NCI-H345 treated with DMSO at 0.1 percent for 48 hours (cell line): ENCODE measurements at regions not wholly inside any gene's neighbourhood (a gene's known extent, or its start where the extent isn't known, plus 50 kb on each side); places are given as distances from the start of the nearest gene placed in this dataset.
"Not testable (repeated sequence)": the region's sequence is repeated elsewhere in the genome, so short reads cannot be mapped to it uniquely, and the experiment has no call there.

Experiments
- DNase-seq: peaks from one replicate; lab custom pipeline; 2025; ENCODE audit not compliant: unreplicated experiment; lab: John Stamatoyannopoulos, UW

DNA sequence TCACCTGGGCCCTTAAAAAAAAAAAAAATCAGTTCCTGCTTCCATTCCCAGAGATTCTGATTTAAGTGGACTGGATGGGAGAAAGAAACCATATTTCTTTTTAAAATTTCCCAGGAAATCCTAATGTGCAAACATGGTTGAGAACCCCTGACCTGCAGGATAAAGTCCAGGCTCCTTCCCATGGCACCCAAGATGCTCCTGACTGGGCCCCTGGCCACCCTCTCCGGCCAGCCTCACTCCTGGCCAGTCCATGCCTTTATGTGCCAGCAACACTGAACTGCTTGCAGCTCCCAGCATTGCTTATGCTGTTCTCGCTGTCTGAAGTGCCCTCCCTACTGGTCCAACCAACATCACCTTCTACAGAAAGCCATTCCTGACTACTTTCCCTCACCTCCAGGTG, 93.9 kb downstream of the TEX35 start:
- DNase-seq: no peak

DNA sequence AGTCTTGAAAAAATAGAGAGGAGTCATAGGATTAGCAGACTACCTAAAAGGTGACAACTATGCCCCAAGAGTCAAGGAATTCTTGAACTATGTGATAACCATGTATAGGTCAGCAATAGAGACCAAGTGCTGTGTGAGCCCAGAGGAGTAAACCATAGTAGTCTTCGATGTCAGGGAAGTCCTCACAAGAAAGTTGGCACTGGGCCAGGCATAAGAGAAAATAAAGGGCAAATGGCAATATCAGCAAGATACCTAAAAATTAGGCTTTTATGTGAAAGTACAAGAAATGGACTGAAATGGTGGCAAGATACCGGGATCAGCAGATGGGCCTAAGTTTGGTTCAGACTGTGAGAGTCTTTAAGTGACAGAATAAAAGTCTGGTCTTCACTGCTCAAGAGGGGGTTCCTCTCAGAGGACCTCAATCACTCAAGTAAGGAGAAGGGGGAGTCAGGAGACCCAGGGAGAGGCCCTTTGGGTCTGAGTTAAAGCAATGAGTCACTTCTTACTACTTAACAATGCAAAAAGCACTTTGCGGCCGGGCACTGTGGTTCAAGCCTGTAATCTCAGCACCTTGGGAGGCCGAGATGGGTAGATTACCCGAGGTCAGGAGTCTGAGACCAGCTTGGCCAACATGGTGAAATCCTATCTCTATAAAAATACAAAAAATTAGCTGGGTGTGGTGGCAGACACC, 95.0 kb downstream of the TEX35 start:
- no peak for DNase-seq

DNA sequence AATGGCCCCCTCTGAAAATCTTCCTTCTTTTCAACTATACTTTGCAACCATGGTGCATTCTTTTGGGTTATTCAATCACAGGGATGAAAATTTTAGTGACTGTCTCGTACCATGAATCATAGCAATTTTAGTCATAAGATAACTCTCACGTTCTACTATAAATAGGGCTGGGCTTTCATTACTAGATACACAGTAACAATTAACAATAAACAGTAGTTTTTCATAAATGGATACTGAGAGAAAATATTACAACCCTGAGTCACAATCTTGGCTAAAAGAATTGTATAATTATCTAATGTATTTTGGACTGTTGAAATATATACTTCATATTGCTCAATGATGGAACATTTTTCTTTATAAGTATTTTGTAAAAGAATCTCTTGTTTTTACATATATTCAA, 96.1 kb downstream of the TEX35 start:
- DNase-seq: no peak

DNA sequence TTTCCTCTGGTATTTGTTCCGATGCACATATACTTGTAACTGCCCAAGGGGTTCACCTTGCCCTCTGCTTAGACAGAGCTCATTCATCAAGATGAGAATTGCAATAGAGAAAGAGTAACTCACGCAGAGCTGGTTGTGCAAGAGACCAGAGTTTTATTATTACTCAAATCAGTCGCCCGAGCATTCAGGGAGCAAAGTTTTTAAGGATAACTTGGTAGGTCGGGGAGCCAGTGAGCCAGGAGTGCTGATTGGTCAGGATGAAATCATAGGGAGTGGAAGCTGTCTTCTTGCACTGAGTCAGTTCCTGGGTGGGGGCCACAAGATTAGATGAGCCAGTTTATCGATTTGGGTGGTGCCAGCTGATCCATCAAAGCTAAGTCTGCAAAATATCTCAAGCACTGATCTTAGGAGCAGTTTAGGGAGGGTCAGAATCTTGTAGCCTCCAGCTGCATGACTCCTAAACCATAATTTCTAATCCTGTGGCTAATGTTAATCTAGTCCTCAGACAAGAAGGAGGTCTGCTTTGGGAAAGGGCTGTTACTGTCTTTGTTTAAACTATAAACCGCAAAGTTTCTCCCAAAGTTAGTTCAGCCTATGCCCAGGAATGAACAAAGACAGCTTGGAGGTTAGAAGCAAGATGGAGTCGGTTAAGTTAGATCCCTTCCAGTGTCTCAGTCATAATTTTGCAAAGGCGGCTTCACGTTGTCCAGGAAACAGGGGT, 97.9 kb downstream of the TEX35 start:
- DNase-seq: not testable (repeated sequence)

DNA sequence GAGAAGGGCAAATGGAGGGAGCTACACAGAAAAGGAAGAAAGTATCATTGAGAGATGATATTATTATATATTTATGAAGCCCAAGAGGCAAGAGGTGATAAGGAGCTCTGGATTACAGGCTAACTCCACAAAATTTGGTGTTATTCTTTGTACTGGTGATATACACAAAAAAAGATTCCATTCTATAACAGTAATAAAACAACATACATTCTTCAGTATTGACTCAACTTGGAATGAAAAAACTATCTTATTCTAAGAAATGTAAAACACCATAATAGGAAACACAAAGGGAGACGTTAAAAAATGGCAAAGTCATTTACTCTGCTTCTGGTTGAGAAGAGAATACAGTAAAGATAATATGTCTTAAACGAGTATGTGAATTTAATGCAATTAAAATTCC, 99.4 kb downstream of the TEX35 start:
- no peak for DNase-seq

DNA sequence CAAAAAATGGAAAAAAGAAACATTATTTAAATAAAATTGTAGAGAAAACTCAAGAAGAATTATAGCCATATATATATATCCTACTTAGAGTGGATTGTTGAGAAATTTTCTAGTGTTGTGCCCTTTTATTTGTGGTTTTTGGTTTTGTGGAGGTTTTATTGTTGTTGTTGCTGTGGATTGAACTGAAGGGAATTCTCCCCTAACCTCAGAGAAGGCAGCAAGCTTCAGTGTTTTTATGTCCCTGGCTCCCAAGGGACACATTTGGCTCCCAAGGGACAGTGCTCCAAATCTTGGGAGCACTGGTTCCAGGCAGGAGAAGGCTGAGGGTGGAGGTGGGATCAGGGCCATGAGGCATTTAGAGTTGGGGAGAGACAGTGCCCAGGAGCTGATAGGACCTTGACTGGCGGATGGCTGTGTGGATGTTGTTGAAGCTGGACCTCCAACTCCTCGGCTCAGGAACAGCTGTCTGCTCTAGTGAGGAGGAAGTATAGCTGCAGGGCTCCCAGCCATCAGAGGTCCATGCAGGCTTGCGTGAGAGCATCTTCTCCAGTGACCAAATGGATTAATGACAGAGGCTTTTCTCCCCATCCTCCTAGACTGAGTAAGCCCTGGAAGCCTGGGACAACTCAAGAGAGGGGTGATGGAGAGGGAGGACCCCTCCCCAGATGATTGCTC, 100.5 kb downstream of the TEX35 start:
- no peak for DNase-seq

DNA sequence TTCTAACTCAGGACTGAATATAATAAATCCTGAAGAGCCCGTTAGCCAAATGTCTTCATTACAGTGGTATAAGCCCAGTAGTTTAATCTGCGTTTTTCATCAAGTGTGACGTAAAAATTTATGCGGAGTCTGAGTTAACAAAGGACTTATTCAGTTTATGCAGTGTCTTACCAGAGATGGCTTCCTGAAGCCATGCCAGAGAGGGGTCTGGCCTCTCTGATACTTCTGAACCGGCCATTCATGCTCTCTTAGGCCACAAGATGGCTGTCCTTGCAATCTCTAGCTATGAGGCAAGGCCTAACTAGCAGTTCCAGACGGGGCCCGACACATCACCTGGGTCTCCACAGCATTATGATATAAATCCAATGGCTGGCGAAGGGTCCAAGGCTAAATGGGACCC, 101.4 kb downstream of the TEX35 start:
- no peak for DNase-seq

DNA sequence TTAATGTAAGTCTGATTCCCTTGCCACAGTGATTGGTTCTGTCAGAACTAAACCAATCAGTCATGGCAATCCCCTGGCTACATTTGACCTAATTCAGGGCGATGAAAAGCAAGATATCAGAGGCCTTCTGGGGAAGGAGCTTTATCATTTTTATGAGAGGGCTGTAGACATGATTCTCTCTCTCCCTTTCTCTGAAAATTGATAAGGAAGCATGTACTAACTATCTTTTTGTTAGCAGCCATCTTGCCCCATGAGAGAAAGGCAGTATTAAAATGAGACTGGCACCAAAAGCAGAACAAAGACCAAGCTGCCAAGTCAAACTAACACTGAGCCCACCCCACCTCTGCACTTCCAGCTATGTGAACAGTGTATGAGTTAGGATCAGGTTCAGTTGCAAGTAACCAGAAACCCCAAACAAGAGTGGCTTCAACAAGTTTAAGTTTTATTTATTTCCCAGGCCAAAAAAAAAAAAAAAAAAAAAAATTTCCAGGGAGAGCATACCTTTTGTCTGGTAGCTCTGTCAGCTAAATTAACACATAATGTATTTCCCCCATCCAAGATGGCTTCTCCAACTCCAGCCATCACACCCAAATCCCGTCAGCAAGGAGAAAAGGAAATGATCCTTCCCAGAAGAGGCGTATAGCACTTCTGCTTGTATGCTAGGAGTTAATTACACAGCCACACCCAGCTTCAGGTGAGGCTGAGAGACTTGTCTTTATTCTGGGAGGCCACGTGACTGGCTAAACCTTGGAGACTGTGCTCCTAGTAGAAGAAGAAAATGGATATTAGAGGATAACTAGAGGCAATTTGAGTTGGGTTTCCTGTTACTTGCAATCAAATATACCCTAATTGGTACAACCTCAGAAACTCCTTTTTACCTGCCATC, 105.8 kb upstream of the RALGPS2 start:
- DNase-seq: no peak

DNA sequence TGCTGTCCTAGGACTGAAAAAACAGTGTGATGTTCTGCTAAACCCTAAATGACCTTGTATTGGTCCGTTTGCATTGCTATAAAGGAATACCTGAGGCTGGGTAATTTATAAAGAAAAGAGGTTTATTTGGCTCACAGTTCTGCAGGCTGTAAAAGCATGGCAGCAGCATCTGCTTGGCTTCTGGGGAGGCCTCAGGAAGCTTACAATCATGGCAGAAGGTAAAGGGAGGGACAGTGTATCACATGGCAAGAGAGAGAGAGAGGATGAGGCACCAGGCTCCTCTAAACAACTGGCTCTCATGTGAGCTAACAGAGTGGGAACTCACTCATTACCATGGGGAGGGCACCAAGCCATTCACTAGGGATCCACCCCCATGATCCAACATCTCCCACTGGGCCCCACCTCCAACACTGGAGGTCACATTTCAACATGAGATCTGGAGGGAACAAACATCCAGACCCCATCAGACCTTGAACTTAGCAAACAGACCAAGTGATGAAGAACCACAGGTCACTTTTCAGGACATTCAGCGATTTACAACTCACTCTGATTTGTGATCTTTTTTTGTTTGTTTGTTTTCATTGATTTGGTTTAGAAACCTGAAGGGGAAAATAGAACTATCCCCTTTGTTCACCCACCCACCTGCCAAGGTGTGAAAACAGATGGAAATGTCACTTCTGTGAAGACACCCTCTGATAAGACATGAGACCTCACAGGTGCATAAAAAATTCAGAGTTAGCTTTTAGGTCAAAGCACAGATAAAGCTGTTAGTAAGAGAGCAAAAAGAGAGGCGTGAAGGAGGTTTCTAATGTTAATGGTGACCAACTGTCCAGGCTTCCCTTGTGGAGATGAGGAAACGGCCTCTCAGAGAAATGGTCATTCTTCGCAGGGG, 104.2 kb upstream of the RALGPS2 start:
- no peak for DNase-seq

DNA sequence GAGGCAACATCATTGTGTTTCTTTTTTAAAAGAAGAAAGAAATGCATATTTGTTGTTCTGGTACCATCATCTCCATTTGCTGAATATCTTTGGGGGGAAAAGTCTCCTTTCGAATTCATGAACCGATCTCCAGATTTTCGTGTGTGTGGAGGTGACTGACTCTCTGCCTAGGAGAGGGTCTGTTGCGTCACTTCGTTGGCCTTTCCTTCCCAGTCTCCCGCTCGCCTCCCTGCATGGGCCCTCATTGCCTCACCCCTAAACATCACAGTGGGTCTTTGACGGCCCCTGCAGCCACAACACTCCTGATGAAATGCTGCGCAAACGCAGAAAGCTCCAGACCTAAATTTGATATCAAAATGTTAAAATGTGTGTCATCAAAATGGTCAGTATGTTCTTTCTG, 103.2 kb upstream of the RALGPS2 start:
- no peak for DNase-seq

DNA sequence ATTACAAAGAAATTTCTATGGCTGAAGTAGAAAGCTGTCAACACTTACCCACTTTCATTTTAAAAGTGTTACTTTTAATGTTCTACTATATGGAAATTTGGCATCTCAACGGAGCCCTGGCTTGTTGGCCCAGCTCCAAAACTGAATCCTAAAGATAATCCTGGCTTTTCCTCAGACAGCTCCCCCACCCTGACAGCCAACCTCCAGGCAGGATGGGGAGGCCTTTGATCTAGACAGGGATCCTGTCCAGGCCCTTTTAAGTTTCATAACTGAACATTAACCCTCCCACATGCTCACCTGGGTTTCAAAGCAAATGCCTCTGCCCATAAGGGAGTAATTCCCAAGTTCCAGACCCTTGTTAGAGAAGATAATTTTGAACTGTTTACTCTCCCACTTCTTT, 99.3 kb upstream of the RALGPS2 start:
- no peak for DNase-seq

DNA sequence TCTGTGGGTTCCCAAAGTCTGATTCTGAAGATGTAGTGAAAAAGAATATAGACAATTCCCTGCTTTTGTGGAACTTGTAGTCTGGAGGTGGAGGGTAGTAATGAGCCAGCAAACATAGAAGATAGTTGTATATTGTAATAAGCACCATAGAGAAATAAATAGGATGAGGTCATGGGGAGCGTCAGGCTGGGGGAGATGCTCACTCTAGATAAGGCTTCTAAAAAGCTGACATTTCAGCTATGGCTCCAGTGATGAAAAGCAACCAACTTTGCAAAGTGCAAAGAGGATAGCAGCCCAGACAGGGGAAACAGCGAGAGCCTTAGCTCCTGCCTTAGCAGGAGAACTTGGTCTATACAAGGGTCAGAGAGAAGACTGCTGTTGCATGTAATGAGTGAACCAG, 98.0 kb upstream of the RALGPS2 start:
- no peak for DNase-seq

DNA sequence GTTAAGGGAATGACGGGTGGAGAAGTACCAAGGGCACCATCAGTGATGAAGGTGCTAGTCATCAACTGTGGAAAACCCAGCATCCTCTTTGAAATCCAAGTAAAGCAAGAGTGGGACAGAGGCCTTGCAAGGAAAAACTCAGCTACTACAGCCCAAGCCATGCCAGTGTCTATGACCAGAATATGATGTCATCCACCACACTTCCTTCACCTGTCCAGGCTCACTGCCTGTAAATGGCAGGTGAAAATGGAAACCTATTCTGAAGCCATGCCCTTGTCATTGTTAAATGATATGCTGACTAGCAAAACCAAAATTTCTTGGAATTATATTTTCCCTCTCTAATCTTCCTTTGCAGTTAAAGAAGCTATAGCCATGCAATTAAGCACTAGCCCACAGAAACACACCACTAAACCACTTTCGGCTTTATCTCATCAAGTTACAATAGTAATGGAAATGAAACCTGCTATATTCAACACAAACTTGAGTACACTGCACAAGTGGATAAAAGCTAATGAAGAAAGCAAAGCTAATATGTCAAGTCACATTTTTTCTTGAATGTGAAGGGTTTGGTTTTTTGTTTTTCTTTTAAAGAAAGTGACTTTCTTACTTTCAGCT, 96.3 kb upstream of the RALGPS2 start:
- DNase-seq: no peak

DNA sequence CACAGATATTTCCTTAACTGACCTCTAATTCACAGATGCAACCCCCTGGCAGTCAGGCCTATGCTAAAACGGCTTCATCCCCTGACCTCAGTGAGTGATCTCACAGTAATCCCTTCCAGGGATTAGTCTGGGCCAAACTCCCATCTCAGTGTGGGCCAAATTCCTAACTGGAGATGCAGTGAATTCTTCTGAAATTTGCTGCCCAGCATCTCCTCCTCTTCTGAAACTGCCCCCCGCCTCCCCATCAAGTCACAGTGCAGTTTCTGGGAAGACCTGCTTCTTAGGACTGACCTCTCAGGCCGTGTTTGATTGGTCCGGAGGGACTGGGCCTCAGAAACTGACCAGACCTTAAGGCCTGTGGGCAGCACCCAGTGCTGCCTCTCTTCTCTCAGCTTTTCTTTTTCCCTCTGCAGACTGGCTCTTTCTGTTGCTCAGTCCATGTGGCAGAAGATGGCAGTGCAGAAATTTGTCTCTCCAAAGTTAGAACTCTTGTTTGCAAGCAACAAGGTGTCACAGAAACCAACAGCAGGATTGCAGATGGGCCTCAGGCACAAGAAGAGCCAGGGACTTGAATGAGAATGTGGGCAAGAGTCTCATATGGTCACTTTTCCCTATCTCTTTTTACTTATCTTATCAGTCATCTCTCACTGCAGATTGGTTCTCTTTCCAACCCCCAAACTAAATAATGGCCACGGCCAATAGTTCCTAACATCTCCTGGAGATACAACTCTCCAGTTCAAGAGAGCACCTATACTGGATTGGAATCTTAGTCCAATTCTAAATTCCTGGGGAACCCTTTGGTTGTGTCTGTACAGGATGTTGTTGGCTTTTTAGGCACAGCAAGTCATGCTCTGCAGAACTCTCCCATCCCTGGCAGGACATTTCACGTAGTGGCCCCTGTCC, 95.5 kb upstream of the RALGPS2 start:
- DNase-seq: no peak

DNA sequence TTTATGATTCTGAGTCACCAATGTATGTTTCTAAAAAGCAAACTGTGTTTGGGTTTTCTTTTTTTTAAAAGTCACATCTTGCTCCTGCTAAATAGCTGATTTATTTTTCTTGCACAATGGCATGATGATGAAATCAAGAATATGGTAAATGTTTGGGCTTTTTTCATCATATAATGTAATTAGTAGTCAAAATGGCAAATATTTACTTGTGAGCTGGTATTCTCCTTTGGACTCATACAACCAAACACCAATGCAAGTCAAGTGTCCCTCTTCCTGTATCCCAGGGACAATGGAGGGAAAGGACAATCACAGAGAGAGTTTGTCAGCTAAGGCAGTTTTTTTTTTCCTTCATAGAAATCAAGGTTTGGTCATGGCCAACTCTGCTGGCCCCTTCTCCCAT, 94.6 kb upstream of the RALGPS2 start:
- no peak for DNase-seq

DNA sequence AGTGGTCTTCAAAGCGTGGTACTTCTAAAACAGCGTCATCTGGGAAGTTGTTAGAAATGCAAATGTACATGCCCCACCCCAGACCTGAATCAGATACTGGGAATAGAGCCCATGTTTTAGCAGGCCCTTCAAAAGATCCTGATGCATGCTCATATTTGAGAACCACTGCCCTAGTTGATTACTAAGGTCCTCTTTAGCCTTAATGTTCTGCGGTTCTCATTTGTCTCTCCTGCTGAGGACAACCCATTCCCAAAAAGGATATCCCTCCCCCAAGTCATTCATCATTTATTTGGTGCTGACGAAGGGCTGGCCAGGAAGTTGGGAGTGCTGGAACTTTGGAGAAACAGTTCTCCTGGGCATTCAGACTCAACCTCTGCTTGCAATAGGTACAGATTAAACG, 92.4 kb upstream of the RALGPS2 start:
- no peak for DNase-seq

DNA sequence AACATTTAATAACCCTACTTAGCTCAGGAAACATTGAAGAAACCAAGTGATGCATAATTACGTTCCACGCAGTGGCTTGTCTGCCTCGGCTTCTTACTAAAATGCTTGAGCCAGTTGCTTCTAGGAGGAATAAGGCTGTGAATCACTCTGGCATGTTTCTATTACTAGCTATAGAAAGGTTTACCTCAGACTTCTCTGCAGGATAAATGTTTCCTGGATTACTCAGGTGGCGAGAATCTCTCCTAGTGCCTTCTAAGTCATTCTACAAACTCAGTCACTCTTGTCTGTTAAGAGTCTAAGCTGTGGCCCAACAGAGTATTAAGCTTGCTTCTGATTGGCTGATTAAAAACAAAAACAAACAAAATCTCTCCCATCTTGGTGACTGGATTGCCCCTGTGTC, 92.0 kb upstream of the RALGPS2 start:
- no peak for DNase-seq

DNA sequence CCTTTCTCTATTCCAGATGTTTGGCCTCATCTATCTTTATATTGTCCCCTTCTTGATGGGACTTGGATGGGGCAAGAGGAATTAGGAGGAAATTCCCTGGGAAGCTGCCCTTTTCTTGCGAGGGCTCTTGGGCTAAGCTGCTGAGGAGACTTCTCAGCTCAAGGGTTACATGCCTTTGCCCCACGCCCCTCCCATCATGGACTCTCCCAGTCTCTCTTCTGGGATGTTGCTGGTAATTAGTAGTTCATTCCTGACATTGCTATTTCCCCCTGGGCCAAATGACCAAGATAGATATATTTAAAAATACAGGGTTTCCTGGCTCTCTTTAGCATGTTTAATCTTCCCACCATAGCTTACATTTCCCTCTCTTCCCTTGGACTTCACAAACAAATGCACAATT, 90.6 kb upstream of the RALGPS2 start:
- no peak for DNase-seq

DNA sequence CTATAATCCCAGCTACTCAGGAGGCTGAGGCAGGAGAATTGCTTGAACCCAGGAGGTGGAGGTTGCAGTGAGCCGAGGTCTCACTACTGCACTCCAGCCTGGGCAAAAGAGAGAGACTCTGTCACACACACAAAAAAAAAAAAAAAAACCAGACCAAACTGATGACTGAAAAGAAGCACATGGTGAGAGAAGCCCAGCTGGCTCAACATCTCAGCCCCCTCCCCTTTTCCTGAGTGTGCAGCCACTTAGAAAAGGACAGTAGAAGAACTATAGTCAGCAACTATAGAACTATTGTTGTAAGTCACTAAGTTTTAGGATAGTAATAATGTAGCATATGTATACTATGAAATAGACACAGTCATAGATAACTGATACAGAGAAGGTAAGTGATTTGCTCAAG, 87.2 kb upstream of the RALGPS2 start:
- no peak for DNase-seq
